GM23338 (cell line): ENCODE measurements at regions not wholly inside any gene's neighbourhood (a gene's known extent, or its start where the extent isn't known, plus 50 kb on each side); places are given as distances from the start of the nearest gene placed in this dataset.

ENCODE experiments used
- CREB1 ChIP-seq: fragments of 250-450 bp; sonication (Bioruptor Pico); IDR thresholded peaks from 2 replicates; pipeline ENCODE4 v1.5.0; 2020; ENCODE audit warnings: low read depth, mild to moderate bottlenecking, moderate library complexity
- CTCF ChIP-seq, 2 experiments: fragments of 200-600 bp in 1 of 2; sonication (generic) in 1 of 2; conservative IDR thresholded peaks; 2 replicates each; pipeline versions ENCODE4 v1.5.1 to v1.6.1; 2016 to 2017; ENCODE audit warnings: antibody characterized with exemption in 2 of 2, low read depth in 2 of 2, mild to moderate bottlenecking in 2 of 2, moderate library complexity in 1 of 2
- ETS1 ChIP-seq: IDR thresholded peaks from 2 replicates; pipeline ENCODE4 v1.6.1; 2016; ENCODE audit warnings: antibody characterized with exemption
- EZH2 ChIP-seq: fragments of 200-600 bp; sonication (generic); IDR thresholded peaks from one replicate; pipeline ENCODE4 v1.8.0; 2017; ENCODE audit warnings: antibody characterized with exemption, mild to moderate bottlenecking, low read depth; ENCODE audit not compliant: unreplicated experiment
- EZH2phosphoT487 ChIP-seq: fragments of 200-600 bp; sonication (generic); IDR thresholded peaks from one replicate; pipeline ENCODE4 v1.8.1; 2018; ENCODE audit warnings: antibody characterized with exemption; ENCODE audit not compliant: unreplicated experiment
- JUNB ChIP-seq: IDR thresholded peaks from one replicate; pipeline ENCODE4 v1.6.1; 2016; ENCODE audit warnings: antibody characterized with exemption; ENCODE audit not compliant: unreplicated experiment
- POLR2AphosphoS5 ChIP-seq: IDR thresholded peaks from 2 replicates; pipeline ENCODE4 v1.6.1; 2016; ENCODE audit warnings: antibody characterized with exemption, low read depth
- STAT1 ChIP-seq: IDR thresholded peaks from one replicate; pipeline ENCODE4 v1.6.1; 2016; ENCODE audit warnings: antibody characterized with exemption; ENCODE audit not compliant: unreplicated experiment
- ZNF114 ChIP-seq: fragments of 250-450 bp; sonication (Bioruptor Pico); IDR thresholded peaks from 2 replicates; pipeline ENCODE4 v1.5.0; 2020; ENCODE audit warnings: mild to moderate bottlenecking, moderate library complexity
- TF ChIP-seq, protein P1 (sequence below): IDR thresholded peaks from one replicate; pipeline ENCODE4 v1.6.1; 2018; ENCODE audit warnings: antibody characterized with exemption; ENCODE audit not compliant: unreplicated experiment

- TF ChIP-seq CTCF (conservative IDR thresholded peaks at IDR 0.05; ENCODE audit: low read depth in 2 of 2) (no peak), POLR2AphosphoS5 (no peak), EZH2 (no peak), CREB1 (no peak), EZH2phosphoT487 (no peak), STAT1 (no peak), ETS1 (no peak), ZNF114 (CRISPR knock-in tag) (no peak), JUNB (no peak)
- TF ChIP-seq, protein P1, sequence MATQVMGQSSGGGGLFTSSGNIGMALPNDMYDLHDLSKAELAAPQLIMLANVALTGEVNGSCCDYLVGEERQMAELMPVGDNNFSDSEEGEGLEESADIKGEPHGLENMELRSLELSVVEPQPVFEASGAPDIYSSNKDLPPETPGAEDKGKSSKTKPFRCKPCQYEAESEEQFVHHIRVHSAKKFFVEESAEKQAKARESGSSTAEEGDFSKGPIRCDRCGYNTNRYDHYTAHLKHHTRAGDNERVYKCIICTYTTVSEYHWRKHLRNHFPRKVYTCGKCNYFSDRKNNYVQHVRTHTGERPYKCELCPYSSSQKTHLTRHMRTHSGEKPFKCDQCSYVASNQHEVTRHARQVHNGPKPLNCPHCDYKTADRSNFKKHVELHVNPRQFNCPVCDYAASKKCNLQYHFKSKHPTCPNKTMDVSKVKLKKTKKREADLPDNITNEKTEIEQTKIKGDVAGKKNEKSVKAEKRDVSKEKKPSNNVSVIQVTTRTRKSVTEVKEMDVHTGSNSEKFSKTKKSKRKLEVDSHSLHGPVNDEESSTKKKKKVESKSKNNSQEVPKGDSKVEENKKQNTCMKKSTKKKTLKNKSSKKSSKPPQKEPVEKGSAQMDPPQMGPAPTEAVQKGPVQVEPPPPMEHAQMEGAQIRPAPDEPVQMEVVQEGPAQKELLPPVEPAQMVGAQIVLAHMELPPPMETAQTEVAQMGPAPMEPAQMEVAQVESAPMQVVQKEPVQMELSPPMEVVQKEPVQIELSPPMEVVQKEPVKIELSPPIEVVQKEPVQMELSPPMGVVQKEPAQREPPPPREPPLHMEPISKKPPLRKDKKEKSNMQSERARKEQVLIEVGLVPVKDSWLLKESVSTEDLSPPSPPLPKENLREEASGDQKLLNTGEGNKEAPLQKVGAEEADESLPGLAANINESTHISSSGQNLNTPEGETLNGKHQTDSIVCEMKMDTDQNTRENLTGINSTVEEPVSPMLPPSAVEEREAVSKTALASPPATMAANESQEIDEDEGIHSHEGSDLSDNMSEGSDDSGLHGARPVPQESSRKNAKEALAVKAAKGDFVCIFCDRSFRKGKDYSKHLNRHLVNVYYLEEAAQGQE, result no peak
Observed at GRCh38 chr12:115096588-115097397, 412.8 kb upstream of the TBX3 start.
